ENCODE measurements at regions not wholly inside any gene's neighbourhood (a gene's known extent, or its start where the extent isn't known, plus 50 kb on each side); places are given as distances from the start of the nearest gene placed in this dataset.
"Not testable (repeated sequence)": the region's sequence is repeated elsewhere in the genome, so short reads cannot be mapped to it uniquely, and the experiment has no call there.

- Histone ChIP-seq H3K4me1 (ENCODE audit: control insufficient read depth in 3 of 3, insufficient read depth in 2 of 3, low read depth in 1 of 3, low read length in 2 of 3) (no peaks in the 10 kb centered on the region), H3K36me3 (ENCODE audit: control insufficient read depth in 3 of 3, insufficient read depth in 2 of 3, low read depth in 1 of 3, low read length in 3 of 3) (no peaks in the 10 kb centered on the region), H3K27me3 (ENCODE audit: control insufficient read depth in 3 of 3, insufficient read depth in 3 of 3, low read length in 3 of 3) (peaks cover 0 to 3% (median 0%) of the 10 kb centered on the region in 3 donors), H3K4me3 (ENCODE audit: low read depth in 1 of 3, low read length in 3 of 3) (no peak overlapping the region), H3K27ac (ENCODE audit: low read depth in 1 of 3, low read length in 2 of 3) (no peak overlapping the region), H3K9me3 (ENCODE audit: control insufficient read depth in 2 of 2, insufficient read depth in 1 of 2, low read depth in 1 of 2, low read length in 1 of 2) (no peaks in the 10 kb centered on the region)
- no peak for DNase-seq
- 65 to 71% (median 67%) methylated on average over 2 of the region's 2 CpGs for WGBS, 3 donors
- no peak for FAIRE-seq
These were observed 153.8 kb upstream of the DTNBP1 start for GRCh38 chr6:15816661-15817060.

DNA sequence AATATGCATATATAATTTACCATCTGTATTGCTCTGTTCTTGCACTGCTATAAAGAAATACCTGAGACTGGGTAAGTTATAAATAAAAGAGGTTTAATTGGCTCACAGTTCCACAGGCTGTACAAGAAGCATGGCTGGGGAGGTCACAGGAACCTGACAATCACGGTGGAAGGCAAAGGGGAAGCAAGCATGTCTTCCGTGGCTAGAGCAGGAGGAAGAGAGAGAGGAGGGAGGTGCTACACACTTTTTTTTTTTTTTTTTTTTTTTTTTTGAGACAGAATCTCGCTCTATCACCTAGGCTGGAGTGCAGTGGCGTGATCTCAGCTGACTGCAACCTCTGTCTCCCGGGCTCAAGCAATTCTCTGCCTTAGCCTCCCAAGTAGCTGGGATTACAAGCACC, 150.9 kb upstream of the DTNBP1 start:
- not testable (repeated sequence) for DNase-seq; H3K36me3 ChIP-seq (ENCODE audit: control insufficient read depth in 3 of 3, insufficient read depth in 2 of 3, low read depth in 1 of 3, low read length in 3 of 3); H3K27me3 ChIP-seq (ENCODE audit: control insufficient read depth in 3 of 3, insufficient read depth in 3 of 3, low read length in 3 of 3); H3K4me3 ChIP-seq (ENCODE audit: low read depth in 1 of 3, low read length in 3 of 3); H3K9me3 ChIP-seq (ENCODE audit: control insufficient read depth in 2 of 2, insufficient read depth in 1 of 2, low read depth in 1 of 2, low read length in 1 of 2); H3K4me1 ChIP-seq (ENCODE audit: control insufficient read depth in 3 of 3, insufficient read depth in 2 of 3, low read depth in 1 of 3, low read length in 2 of 3); FAIRE-seq; H3K27ac ChIP-seq (ENCODE audit: low read depth in 1 of 3, low read length in 2 of 3)
- 73 to 81% (median 80%) methylated on average over 4 to 5 of the region's 5 CpGs for WGBS, 3 donors

GRCh38 chr6:15811107-15811506, 148.3 kb upstream of the DTNBP1 start:
- no peak overlapping the region for H3K4me3 ChIP-seq (ENCODE audit: low read depth in 1 of 3, low read length in 3 of 3)
- H3K27ac ChIP-seq (ENCODE audit: low read depth in 1 of 3, low read length in 2 of 3), result no peak overlapping the region
- DNase-seq (no peak), FAIRE-seq (no peak)
- H3K9me3 ChIP-seq (ENCODE audit: control insufficient read depth in 2 of 2, insufficient read depth in 1 of 2, low read depth in 1 of 2, low read length in 1 of 2), result no peaks in the 10 kb centered on the region
- no peaks in the 10 kb centered on the region for H3K36me3 ChIP-seq (ENCODE audit: control insufficient read depth in 3 of 3, insufficient read depth in 2 of 3, low read depth in 1 of 3, low read length in 3 of 3)
- H3K27me3 ChIP-seq (ENCODE audit: control insufficient read depth in 3 of 3, insufficient read depth in 3 of 3, low read length in 3 of 3), result no peaks in the 10 kb centered on the region
- H3K4me1 ChIP-seq (ENCODE audit: control insufficient read depth in 3 of 3, insufficient read depth in 2 of 3, low read depth in 1 of 3, low read length in 2 of 3), result no peaks in the 10 kb centered on the region
- 86 to 93% (median 91%) methylated on average over 2 of the region's 2 CpGs for WGBS, 3 donors

DNA sequence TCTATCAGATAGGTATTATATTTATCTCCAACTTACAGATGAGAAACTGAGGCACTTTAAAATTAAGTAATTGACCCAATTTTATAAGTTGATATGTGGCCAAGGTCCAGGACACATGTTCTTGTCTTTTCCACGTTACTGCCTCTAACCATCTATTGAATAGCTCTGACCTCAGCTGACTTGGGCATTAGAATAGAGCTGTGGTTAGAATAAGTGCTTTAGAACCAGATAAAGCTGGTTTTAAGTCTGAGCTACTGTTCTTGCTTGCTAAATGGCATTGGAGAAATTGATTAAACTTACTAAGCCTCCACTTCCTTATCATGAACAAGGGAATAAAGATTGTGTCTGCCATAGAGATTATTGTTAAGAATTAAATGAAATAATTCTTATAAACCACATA, 147.8 kb upstream of the DTNBP1 start:
- Histone ChIP-seq H3K4me1 (ENCODE audit: control insufficient read depth in 3 of 3, insufficient read depth in 2 of 3, low read depth in 1 of 3, low read length in 2 of 3) (no peaks in the 10 kb centered on the region), H3K9me3 (ENCODE audit: control insufficient read depth in 2 of 2, insufficient read depth in 1 of 2, low read depth in 1 of 2, low read length in 1 of 2) (no peaks in the 10 kb centered on the region), H3K27ac (ENCODE audit: low read depth in 1 of 3, low read length in 2 of 3) (no peak overlapping the region), H3K27me3 (ENCODE audit: control insufficient read depth in 3 of 3, insufficient read depth in 3 of 3, low read length in 3 of 3) (no peaks in the 10 kb centered on the region), H3K36me3 (ENCODE audit: control insufficient read depth in 3 of 3, insufficient read depth in 2 of 3, low read depth in 1 of 3, low read length in 3 of 3) (no peaks in the 10 kb centered on the region), H3K4me3 (ENCODE audit: low read depth in 1 of 3, low read length in 3 of 3) (no peak overlapping the region)
- no peak for DNase-seq
- WGBS, 3 donors, result 18 to 50% (median 28%) methylated on average over 1 of the region's 1 CpG
- no peak for FAIRE-seq

DNA sequence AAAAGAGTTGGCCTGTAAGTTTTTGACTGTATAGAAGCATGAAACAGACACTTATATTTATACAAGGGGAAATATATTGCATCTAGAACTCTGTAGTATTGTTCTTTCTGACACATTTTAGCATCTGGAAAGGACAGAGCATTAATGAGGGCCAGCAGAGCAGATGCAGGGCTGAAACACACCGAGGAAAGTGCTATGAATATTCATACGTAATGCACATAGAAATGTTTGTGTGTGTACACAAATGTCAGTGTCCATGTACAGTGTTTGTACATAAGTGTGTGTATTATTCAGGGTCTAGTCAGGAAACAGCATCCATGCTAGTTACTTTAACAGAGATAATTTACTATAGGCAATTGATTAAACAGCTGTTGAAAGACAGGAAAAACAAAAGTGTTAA, 146.5 kb upstream of the DTNBP1 start:
- FAIRE-seq, result no peak

GRCh38 chr6:15804164-15805154, 141.6 kb upstream of the DTNBP1 start:
- Histone ChIP-seq H3K9me3 (ENCODE audit: control insufficient read depth in 2 of 2, insufficient read depth in 1 of 2, low read depth in 1 of 2, low read length in 1 of 2) (no peaks in the 10 kb centered on the region), H3K4me3 (ENCODE audit: low read depth in 1 of 3, low read length in 3 of 3) (no peak overlapping the region), H3K27ac (ENCODE audit: low read depth in 1 of 3, low read length in 2 of 3) (no peak overlapping the region), H3K36me3 (ENCODE audit: control insufficient read depth in 3 of 3, insufficient read depth in 2 of 3, low read depth in 1 of 3, low read length in 3 of 3) (no peaks in the 10 kb centered on the region), H3K4me1 (ENCODE audit: control insufficient read depth in 3 of 3, insufficient read depth in 2 of 3, low read depth in 1 of 3, low read length in 2 of 3) (no peaks in the 10 kb centered on the region), H3K27me3 (ENCODE audit: control insufficient read depth in 3 of 3, insufficient read depth in 3 of 3, low read length in 3 of 3) (no peaks in the 10 kb centered on the region)
- DNase-seq (no peak), FAIRE-seq (no peak)
- 61 to 70% (median 68%) methylated on average over 13 of the region's 13 CpGs for WGBS, 3 donors

More for the DNA sequence above, 146.5 kb upstream of the DTNBP1 start:
- no peaks in the 10 kb centered on the region for H3K27me3 ChIP-seq (ENCODE audit: control insufficient read depth in 3 of 3, insufficient read depth in 3 of 3, low read length in 3 of 3)
- WGBS, 3 donors, result 83 to 95% (median 86%) methylated on average over 2 of the region's 2 CpGs
- H3K36me3 ChIP-seq (ENCODE audit: control insufficient read depth in 3 of 3, insufficient read depth in 2 of 3, low read depth in 1 of 3, low read length in 3 of 3), result no peaks in the 10 kb centered on the region
- no peaks in the 10 kb centered on the region for H3K4me1 ChIP-seq (ENCODE audit: control insufficient read depth in 3 of 3, insufficient read depth in 2 of 3, low read depth in 1 of 3, low read length in 2 of 3)
- no peak overlapping the region for H3K27ac ChIP-seq (ENCODE audit: low read depth in 1 of 3, low read length in 2 of 3)
- DNase-seq, result no peak
- no peaks in the 10 kb centered on the region for H3K9me3 ChIP-seq (ENCODE audit: control insufficient read depth in 2 of 2, insufficient read depth in 1 of 2, low read depth in 1 of 2, low read length in 1 of 2)
- H3K4me3 ChIP-seq (ENCODE audit: low read depth in 1 of 3, low read length in 3 of 3), result no peak overlapping the region

DNA sequence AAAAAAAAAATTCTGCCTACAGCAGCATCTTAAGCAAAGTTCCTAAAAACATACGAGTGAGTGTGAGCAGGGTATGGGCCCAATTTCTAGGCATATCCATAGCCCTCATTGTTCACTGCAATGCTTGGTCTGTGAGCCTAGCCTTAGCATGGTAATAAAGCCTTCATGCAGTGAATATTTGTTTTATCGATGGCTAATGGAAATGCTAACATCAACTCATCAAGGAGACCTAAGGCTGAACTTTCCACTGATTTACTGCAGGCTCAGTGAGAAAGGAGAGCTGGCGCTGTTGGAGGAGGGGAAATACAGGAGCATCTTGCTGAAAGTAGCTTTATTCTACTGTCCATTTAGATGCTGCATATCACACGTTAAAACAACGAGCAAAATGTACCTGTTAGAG, 139.6 kb upstream of the DTNBP1 start:
- Histone ChIP-seq H3K4me3 (ENCODE audit: low read depth in 1 of 3, low read length in 3 of 3) (no peak overlapping the region), H3K27ac (ENCODE audit: low read depth in 1 of 3, low read length in 2 of 3) (no peak overlapping the region), H3K27me3 (ENCODE audit: control insufficient read depth in 3 of 3, insufficient read depth in 3 of 3, low read length in 3 of 3) (no peaks in the 10 kb centered on the region), H3K9me3 (ENCODE audit: control insufficient read depth in 2 of 2, insufficient read depth in 1 of 2, low read depth in 1 of 2, low read length in 1 of 2) (peaks cover 0 to 11% of the 10 kb centered on the region in 2 donors), H3K4me1 (ENCODE audit: control insufficient read depth in 3 of 3, insufficient read depth in 2 of 3, low read depth in 1 of 3, low read length in 2 of 3) (no peaks in the 10 kb centered on the region), H3K36me3 (ENCODE audit: control insufficient read depth in 3 of 3, insufficient read depth in 2 of 3, low read depth in 1 of 3, low read length in 3 of 3) (no peaks in the 10 kb centered on the region)
- FAIRE-seq (no peak), DNase-seq (no peak)
- 80 to 88% (median 83%) methylated on average over 5 of the region's 5 CpGs for WGBS, 3 donors

DNA sequence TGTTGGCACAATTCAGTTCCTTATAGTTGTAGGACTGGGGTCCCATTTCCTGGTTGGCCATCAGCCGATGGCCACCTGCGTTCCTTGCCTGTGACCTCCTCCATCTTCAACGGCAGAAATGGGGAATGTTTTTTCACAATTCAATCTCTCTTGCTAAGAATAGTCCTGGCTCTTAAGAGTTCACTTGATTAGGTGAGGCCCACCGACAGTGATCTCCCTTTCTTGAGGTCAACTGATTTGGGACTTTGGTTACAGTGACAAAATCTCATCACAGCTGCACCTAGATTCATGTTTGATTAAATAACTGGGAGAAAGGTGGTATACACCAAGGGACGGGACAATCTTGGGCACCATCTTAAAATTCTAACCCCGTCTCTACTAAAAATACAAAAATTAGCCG, 139.1 kb upstream of the DTNBP1 start:
- H3K27me3 ChIP-seq (ENCODE audit: control insufficient read depth in 3 of 3, insufficient read depth in 3 of 3, low read length in 3 of 3), result no peaks in the 10 kb centered on the region
- no peak overlapping the region for H3K27ac ChIP-seq (ENCODE audit: low read depth in 1 of 3, low read length in 2 of 3)
- H3K36me3 ChIP-seq (ENCODE audit: control insufficient read depth in 3 of 3, insufficient read depth in 2 of 3, low read depth in 1 of 3, low read length in 3 of 3), result no peaks in the 10 kb centered on the region
- WGBS, 3 donors, result 93 to 97% (median 96%) methylated on average over 7 of the region's 7 CpGs
- DNase-seq (no peak), FAIRE-seq (no peak)
- peaks cover 0 to 11% of the 10 kb centered on the region in 2 donors for H3K9me3 ChIP-seq (ENCODE audit: control insufficient read depth in 2 of 2, insufficient read depth in 1 of 2, low read depth in 1 of 2, low read length in 1 of 2)
- no peaks in the 10 kb centered on the region for H3K4me1 ChIP-seq (ENCODE audit: control insufficient read depth in 3 of 3, insufficient read depth in 2 of 3, low read depth in 1 of 3, low read length in 2 of 3)
- no peak overlapping the region for H3K4me3 ChIP-seq (ENCODE audit: low read depth in 1 of 3, low read length in 3 of 3)

All from small intestine (tissue), 7 donors.